ENCODE measurements at regions not wholly inside any gene's neighbourhood (a gene's known extent, or its start where the extent isn't known, plus 50 kb on each side); places are given as distances from the start of the nearest gene placed in this dataset.
"Not testable (repeated sequence)": the region's sequence is repeated elsewhere in the genome, so short reads cannot be mapped to it uniquely, and the experiment has no call there.

DNA sequence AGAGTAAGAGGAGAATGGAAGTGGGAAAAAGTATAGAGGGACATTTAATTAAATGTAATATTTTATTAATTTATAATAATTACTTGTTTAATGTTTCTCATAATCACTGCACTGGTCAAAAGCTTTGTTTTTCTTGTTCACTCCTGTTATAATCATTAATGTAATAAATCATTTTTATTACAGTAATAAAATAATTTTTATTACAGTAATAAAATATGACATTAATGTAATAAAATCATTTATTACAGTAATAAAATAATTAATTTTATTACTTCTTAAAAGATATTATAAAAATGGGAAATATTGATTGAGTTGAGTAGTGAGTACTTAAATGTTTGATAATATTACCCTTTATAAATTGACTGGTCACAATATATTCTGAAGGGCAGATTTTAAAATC is 181.1 kb upstream of the SOX2 start:
- DNase-seq, result no peak

DNA sequence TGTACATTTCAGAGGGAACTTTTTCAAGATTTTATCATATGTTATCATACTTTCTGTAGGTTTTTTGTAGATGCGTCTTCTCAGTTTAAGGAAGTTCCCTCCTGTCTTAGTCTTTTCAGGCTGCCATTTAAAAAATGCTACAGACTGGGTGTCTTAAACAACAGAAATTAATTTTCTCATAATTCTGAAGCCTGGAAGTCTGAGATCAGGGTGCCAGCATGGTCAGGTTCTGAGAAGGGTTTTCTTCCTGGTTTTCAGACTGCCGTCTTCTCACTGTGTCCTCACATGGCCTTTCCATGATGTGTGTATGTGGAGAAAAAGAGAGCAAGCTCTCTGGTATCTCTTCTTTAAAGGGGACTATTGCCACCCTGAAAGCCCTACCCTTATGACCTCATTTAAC is 189.9 kb upstream of the SOX2 start:
- no peak for DNase-seq

DNA sequence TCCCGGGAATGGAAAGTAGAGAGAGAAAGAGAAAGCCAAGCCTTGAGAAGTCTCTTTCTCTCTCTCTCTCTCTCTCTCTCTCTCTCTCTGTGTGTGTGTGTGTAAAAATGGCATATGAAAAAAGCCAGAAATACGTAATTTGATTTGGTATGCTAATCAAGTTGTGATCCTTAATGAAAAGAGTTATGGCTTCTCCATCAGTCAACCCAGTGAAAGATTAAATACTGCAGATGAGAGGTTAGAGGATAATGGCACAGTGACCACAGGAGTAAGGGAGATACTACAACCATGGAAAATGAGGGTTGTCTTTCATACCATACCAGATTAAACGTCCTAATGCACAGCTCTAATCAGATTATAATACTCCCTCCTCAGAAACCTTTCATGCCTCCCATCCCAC is 193.5 kb upstream of the SOX2 start:
- no peak for DNase-seq

DNA sequence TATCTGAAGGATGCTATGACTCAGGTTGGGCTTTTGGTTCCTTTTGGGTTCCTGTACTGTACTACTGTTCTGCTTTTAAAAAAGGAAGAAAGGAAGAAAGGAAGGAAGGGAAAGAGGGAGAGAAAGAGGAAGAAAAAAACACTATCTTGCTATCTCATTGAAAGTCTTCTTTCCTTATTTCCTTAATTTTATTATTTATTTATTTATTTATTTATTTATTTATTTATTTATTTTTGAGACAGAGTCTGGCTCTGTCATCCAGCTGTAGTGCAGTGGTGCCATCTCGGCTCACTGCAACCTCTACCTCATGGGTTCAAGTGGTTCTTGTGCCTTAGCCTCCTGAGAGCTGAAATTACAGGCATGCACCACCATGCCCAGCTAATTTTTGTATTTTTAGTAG is 198.9 kb upstream of the SOX2 start:
- no peak for DNase-seq

DNA sequence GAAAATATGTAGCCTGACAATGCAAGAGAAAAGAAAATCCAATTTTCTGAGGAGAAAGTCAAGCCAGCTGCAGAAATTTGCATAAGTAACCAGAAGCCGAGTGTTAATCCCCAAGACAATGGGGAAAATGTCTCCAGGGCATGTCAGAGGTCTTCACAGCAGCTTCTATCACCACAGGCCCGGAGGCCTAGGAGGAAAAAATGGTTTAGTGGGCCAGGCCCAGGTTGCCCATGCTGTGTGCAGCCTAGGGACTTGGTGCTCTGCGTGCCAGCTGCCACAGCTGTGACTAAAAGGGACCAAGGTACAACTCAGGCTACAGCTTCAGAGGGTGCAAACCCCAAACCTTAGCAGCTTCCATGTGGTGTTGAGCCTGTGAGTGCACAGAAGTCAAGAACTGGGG is 201.2 kb upstream of the SOX2 start:
- no peak for DNase-seq

DNA sequence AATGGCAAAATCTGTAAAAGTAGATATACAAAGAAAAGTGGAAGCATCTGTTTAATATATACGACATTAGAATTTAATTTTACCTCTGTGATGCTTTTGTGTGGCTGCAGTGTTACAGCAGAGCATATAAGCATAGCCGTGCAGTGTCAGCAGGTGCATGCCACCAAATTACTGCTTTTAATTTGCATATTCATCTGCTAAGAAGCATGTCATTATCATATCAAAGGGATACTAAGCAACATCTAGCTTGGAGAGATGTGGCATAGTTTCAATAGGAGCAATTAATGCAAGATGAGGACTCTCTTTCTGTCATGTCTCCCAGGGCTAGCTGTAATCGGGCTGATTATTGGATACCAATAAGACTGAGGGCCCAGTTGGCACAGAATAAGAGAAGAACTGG is 214.4 kb upstream of the SOX2 start:
- DNase-seq, result peak; percentile 28

DNA sequence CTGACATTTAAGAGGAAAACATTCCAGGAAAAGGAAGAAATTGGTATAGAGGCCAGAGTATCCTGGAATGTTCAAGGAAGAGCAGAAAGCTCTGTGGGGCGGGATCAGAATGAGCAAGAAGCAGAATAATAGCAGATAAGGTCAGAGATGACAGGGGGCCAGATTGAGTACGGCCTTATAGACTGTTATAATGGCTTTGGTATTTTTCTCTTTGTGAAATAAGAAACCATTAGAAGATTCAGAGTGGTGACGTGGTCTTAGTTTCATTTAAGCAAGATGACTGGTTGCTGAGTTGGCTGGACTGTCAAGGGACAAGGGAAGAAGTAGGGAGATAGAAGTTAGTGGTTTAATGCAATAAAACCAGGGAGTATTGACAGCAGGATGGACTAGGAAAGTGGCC is 218.3 kb upstream of the SOX2 start:
- no peak for DNase-seq

DNA sequence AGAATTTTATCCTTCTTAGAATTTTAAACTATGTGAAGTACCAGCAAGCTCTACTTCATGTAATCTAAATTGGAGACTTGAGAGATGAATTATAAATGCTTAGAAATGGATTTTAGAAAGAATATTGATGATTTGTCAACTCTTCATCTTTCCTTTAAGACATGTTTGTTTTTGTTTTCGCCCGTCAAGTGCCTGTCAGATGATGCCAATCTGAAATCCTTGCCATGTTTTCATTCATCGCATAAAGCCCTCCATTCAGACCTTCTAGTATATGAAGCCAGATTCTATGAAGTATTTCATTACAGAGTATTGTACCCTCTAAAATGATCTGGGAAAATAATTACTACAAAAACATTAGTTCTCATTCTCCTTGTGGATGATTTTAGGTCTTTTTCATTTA is 223.2 kb upstream of the SOX2 start:
- DNase-seq, result no peak

DNA sequence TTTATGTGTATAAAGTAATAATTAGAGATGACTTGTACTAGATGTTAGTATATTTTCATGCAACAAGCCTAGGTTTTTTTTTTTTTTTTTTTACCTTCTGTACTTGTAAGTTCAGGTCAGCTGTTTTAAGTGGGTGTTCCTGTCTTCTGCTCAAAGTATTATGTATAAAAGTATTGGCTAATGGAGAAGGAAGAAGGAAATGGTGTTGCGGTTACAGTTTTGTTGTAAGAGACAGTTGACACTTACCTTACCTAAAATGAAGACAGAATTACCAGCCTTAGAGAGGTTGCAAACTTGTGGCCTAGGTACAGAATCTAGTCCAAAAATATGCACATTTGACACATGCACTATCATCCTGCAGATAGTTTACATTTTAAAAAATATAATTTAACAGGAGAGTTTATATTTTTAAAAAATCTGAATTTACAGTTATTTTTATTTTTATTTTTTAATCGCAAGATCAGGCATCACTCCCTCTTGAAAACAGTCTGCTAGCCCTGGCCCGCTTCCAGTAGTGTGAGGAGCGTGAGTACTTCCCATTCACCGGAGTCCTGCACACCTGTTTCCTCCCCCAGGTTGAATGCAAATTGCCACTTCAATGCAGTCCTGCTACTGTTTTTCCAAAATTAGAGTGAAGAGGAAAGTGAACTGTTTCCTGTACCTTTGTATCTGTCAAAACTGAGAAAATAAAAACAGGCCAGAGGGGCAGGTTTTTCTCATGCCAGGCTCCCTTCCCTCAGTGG is 224.3 kb upstream of the SOX2 start:
- DNase-seq, result peak; percentile 57

DNA sequence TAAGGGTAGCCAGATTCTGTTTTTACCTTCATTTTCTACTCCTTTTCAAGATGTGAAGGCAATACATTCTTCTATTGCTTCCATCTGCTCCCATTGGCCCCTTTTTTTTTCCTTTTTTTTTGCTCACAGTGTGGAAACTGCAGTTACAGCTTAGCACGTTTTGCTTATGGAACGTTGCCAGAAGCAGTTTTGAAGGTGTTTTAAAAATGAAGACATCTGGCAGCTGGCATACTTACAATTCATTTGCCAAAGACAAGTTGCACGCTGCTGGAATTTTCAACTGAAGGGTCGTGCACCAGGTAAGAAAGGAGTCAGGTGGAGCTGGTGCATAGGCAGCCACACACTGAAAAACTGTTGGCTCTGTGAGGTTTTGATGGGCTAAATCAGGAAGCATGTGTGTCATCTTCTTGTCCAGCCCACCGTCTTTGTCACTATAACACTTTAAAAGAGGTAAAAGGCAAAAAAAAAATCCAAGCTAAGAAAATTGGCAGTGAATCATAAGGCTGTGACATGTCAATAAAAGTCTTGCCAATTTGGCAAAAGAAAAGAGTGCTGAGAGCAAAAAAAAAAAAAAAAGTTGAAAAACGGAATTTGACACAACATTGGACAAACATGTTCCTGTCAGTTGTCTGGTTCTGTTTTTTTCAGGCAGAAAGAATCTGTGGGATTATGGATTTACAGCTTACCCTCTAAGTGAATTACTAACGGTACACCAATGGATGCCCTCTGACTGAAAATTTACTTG is 225.4 kb upstream of the SOX2 start:
- DNase-seq, result peak; percentile 49

DNA sequence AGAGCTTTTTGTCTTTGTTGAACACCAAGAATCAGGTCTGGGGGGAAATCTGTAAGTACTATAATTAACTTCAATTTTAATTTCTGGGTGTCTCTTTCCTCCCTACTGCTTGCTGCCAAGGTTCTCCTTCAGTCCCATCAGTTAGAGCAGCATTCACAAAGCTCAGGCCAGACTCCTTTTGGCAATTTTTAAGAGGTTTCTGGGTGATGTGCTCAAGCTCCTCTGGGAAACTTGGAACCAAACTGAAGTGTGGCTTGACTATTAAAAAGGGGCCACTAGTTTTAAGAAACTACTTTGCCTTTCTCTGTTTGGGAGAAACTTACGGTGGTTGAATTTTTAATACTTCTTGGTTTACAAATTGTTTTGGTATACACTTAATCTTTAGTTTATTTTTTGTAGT is 227.7 kb upstream of the SOX2 start:
- DNase-seq, result no peak

DNA sequence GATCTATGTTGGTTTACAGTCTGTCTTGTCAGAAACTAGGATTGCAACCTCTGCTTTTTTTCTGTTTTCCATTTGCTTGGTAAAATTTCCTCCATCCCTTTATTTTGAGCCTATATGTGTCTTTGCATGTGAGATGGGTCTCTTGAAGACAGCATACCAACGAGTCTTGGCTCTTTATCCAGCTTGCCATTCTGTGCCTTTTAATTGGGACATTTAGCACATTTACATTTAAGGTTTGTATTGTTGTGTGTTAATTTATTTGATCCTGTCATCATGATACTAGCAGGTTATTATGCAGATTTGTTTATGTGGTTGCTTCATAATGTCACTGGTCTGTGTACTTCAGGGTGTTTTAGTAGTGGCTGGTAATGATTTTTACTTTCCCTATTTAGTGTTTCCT is 236.6 kb upstream of the SOX2 start:
- DNase-seq, result not testable (repeated sequence)

DNA sequence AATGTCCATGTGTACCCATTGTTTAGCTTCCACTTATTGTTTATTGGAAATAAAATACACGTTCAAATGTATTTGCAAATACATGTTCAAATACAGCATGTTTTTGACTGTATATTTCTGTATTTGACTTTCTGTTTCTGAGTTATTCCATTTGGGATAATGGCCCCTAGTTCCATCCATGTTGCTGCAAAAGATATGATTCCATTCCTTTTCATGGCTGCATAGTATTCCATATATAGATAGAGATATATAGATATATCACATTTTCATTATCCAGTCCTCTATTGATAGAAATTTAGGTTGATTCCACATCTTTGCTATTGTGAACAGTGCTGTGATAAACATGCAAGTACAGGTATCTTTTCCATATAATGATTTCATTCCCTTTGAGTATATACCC is 241.4 kb upstream of the SOX2 start:
- no peak for DNase-seq

DNA sequence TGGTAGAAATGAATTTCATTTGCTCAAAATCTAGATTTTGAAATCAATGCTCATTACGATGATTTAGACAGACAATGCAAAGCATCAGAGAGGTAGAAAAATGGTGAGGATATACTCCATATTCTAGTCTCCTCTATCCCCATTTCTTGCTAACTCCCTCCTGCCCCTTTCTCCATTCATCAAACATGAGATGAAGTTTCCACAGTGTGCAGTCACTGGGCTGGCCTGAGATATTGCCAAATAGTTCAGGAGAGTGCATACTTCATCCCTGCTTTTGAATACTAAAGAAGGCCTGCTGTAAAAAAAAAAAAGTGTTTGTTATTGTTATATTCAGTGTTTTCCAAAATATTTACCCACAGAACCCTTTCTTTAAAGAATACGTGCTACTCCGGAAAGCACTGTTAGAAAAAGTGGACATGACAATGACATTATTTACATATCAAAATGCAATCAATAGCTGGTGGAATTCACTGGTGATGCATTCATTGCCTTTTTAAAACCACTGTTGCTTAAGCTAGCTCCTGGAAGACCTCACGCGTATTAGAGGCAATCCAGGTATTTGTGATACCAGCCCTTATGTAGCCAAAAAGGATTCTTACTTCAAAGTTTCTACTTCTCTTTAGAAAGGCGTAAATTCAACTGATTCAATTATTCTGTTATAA is 247.6 kb upstream of the SOX2 start:
- no peak for DNase-seq

DNA sequence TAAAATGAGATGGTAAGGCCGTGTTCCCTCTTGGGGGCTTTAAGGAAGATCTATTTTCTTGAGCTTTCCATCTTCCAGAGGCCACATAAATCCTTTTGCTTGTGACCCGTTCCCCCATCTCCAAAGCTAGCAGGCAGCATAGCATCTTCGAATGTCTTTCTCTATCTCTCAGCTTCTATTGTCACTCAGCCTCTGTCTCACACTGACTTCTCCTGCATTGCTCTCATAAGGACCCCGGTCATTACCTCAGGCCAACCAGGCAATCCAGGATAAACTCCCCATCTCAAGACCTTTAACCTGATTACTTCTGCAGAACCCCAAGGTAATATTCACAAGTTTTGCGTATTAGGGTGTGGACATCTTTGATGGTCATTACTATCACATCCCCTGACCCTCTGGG is 250.3 kb upstream of the SOX2 start:
- no peak for DNase-seq

DNA sequence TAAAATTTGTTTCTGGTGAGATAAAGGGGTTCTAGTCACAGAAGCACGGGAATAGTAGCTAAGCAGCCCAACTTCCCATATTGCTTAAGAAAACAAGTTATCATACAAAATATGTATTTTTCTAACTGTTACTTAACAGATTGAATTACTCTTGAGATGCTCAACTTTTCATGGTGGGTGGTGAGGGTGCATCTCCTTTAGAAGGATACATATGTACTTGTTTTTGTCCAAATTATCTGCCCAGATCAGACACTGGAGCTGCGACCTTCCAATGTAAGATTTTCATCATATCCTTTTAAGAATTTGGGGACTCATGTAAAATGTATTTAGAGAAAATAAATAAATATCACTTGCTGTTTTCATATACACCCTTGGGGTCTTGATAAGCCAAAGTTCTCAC is 252.2 kb upstream of the SOX2 start:
- no peak for DNase-seq

DNA sequence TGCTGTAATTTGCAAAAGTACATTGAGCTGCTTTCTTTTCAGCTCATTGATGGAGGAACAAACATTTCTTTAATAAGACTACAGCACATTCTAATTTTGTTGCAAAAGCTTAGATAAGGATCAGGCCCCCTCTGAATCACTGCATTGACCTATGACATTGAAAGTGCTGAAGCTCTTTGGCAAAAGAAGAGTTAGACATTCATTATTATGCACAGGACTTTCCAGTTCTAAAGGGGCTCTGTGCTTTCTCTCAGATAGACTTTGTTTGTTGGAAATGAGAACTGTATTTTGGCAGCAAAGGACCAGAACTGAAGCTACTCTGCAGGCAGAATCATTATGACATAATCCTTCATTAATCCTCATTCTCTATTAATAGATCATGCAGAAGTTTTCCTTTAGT is 252.9 kb upstream of the SOX2 start:
- no peak for DNase-seq

DNA sequence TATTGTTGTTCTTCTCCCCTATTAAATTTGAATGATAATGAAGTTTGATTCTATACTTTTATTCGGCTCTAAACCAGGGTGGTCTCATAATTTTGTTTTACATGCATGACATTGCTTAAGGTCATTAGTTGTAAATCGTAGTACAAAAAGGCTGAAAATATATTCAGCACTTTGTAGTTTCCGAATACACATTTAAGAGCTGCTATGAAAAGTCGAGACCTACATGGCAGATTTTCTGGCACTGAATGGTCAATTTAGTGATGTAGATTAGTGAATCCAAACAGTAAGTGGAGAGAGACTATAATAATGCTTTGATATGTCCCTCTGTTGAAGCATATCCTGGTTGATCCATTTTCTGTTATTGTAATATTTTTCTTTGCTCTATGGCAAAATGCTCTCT is 254.0 kb upstream of the SOX2 start:
- no peak for DNase-seq

DNA sequence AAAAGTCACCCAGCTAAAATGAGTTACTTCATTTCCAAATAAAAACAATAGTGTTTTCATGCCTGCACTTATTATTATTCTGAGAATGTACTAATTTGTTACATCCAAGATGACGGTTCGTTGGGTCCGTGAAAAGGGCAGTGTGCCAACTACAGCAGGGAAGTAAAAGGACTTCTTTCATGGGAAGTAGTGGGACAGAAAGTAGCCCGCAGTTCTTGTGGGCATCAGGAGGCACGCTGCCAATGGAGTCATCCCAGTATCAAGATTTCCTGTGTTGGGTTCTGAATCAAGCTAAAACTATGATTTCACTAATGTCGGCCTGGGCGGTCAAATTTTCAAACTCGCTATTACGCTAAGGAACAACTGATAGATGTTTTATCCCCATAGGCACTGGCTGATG is 254.5 kb upstream of the SOX2 start:
- peak; percentile 7 for DNase-seq

DNA sequence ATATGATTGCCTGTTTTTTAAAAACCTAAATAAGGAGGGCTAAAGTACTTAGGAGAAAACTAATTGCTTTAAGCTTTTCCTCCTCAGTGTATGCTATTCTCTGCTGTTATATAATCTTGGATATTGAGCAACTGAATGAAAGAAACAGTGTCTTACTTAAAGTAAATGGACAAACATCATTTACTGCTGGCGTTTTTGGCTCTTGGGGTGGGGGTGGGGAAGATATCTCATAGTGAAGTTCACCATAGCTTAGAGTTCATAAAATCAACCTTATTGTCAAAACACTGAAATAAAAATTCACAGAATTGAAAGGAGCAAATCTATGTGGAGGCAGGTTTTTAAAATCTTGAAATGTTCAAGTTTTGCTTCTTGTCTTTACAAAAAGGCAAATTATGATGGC is 256.4 kb upstream of the SOX2 start:
- DNase-seq, result no peak

DNA sequence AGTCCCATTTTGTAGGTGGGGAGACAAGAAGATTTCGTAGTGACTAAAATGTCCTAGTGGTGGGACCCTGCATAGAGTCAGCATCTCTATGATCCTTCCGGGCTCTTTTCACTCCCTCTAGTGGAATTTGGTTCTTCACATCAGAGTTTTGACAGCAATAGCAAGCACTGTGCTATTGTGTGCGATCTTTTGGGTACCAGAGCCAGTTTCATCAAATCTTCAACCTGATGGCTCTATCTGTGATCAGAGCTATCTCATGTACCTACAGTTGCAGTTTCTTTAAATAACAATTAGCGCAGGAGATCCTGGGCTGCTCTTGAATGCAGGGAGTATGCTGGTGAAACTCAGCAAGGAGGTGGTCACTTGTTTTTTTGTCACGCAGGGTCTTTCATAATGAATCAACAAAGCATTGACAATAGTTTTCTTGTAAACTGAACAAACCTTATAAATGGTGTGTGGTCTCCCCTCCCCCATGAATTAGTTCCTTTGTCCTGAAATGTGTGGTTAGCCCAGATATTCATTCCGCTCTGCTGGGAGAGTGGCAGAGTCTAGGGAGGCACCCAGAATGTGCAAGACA is 257.2 kb upstream of the SOX2 start:
- DNase-seq, result no peak

DNA sequence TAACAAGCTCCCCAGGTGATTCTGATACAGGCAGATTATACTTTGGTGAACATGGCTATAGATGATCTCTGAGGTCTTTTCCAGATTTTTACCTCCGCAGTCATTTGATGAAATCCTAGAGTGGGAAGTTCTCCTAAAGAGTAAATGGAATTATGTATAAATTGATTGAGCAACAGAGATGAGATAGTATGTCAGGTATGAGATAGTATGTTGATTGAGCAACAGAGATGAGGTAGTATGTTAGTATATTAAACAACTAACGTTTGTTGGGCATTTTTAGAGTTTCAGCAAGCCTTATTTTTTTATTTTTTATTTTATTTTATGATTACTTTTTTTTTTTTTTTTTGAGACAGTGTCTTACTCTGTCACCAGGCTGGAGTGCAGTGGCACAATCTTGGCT is 265.0 kb upstream of the SOX2 start:
- DNase-seq, result no peak

DNA sequence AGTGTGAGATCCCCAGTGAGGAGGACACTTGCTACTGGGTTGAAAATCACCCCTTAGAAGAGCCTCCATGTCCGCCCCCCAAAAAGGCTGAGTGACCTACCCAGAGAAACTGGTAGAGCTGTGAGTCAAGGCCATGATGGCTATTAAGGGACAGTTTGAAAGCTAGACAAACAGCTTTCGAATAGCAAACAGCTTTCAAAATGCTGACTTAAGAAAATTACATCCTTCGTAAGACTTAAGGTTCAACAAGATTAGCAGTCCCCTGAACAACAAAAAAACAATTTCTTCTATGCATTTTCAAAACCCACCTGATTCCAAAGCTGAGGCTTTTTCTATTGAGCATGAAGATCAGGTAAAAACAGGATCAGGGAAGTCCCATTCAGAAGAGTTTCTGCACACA is 269.7 kb upstream of the SOX2 start:
- DNase-seq, result no peak

DNA sequence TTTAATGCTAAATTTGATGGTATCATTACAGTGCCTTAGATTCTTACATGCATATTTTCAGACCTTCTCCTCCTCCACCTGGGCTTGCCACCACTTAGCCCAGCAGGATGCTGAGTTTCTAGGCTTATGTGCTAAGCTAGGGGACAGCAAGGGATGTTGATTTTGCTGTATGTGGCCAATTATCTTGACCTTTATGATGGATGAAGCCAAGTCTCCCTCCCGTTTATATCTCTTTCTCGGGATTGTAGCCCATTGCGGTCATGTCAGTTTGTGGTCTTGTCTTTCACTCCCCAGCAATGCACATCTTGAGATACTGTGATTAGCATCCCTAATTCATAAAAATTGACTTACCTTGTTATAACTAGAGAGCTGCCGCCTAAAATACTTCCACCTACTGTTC is 278.7 kb upstream of the SOX2 start:
- DNase-seq, result no peak
